ENCODE measurements at regions not wholly inside any gene's neighbourhood (a gene's known extent, or its start where the extent isn't known, plus 50 kb on each side); places are given as distances from the start of the nearest gene placed in this dataset.
"Not testable (repeated sequence)": the region's sequence is repeated elsewhere in the genome, so short reads cannot be mapped to it uniquely, and the experiment has no call there.

DNA sequence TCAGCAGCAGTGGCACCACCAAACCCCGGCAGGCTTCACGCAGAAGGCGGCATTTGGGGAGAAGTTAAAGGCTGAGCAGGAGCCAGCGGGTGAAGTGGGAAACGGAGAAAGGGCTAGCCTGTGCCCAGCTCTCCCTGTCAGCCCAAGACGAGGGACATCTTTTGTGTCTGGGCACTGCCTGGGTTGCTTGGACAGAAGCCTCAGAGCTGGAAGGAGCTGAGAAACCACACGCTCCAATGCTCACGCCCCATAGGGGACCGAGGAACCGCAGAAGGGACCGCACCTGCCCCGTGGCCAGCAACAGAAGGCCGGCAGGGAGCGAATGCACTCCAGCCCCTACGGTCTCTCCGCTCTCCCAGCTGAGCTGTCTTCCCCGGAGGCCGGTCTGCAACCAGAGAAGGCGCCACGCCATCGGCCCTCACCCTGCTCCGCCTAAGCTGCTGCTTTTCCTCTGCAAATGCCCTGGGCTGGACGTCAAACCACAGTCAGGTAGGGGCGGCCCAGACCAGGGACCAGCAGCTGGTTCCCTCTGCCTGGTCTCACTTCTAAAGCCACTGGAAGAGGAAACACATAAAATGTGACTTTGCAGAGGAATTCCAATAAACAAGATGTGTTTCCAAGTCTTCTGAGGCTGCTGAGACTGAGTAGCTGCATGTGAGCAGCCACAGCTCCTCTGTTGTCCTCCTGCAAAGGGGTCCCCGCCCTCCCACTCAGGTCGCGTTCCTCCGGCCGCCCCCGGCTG lies 182.4 kb upstream of the ZNF469 start:
- TF ChIP-seq, protein P1, sequence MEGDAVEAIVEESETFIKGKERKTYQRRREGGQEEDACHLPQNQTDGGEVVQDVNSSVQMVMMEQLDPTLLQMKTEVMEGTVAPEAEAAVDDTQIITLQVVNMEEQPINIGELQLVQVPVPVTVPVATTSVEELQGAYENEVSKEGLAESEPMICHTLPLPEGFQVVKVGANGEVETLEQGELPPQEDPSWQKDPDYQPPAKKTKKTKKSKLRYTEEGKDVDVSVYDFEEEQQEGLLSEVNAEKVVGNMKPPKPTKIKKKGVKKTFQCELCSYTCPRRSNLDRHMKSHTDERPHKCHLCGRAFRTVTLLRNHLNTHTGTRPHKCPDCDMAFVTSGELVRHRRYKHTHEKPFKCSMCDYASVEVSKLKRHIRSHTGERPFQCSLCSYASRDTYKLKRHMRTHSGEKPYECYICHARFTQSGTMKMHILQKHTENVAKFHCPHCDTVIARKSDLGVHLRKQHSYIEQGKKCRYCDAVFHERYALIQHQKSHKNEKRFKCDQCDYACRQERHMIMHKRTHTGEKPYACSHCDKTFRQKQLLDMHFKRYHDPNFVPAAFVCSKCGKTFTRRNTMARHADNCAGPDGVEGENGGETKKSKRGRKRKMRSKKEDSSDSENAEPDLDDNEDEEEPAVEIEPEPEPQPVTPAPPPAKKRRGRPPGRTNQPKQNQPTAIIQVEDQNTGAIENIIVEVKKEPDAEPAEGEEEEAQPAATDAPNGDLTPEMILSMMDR (IDR thresholded peaks at IDR 0.05; ENCODE audit: low read depth, low read length) = not testable (repeated sequence)
- TF ChIP-seq EZH2phosphoT487 (IDR thresholded peaks at IDR 0.05; ENCODE audit: low read depth) = not testable (repeated sequence)
